ENCODE measurements at regions not wholly inside any gene's neighbourhood (a gene's known extent, or its start where the extent isn't known, plus 50 kb on each side); places are given as distances from the start of the nearest gene placed in this dataset.

DNA sequence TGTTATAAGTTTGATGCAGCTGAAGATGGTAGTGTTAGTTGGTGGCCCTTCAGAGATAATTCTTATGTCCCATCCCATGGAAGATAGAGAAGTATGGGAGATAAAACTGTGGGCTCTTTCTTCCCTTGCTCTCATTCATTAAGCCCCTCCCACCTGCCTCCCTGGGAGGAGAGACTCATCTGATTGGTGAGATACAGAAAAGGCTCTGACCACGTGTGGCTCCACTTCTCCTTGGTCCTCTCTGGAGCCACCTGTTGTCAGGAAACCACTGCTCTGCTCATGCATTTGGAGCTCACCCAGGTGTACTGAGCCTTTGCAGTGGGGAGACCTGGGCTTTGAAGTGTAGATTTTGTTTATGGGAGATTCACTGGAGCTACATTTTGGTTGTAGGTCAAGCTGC is 293.2 kb upstream of the RASGRP1 start:
- no peak for DNase-seq (ENCODE audit: low read depth in 2 of 2)

- no peak for DNase-seq (ENCODE audit: low read depth in 2 of 2)
Observed at GRCh38 chr15:38859574-38859973, 295.0 kb upstream of the RASGRP1 start.

DNA sequence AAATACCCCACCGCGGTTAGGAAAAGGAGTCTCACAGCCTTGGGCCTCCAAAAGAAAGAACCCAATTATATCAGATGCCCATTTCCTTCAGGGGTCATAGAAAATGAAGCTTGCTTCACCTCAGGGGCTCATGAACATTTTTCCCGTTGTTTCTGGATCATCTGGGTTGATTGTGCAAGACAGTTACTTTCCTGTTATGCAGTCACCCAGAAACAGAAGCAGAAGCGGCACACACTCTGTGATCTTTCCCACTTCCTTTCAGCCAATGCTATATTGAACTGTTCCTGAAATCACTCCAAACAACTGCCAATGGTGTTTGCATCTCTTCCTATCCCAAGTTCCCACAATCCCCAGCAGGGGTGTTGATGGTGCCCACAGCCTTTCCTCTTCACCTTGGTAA is 295.6 kb upstream of the RASGRP1 start:
- DNase-seq (ENCODE audit: low read depth in 2 of 2), result no peak

DNA sequence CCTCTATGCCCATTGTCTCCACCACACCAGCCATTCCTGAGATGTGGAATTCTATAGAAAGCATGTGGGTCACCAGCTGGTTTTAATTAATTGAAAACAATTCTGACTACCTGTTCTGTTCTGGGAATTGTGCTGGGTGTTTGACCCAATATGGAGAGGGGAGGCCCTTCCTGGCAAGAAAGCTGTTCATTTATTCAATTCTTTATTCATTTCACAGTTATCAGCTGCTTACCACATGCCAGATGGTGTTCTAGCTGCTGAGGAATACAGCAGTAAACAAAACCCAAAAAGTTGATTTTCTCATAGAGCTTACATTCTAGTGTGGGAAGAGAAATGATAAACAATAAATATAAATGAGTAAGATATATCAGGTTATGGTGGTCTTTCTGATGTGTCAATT is 296.1 kb upstream of the RASGRP1 start:
- DNase-seq (ENCODE audit: low read depth in 2 of 2), result no peak

GRCh38 chr15:38861108-38861507 is 296.5 kb upstream of the RASGRP1 start:
- DNase-seq (ENCODE audit: low read depth in 2 of 2), result no peak

GRCh38 chr15:38862099-38862498 is 297.5 kb upstream of the RASGRP1 start:
- no peak for DNase-seq (ENCODE audit: low read depth in 2 of 2)

- no peak for DNase-seq (ENCODE audit: low read depth in 2 of 2)
Observed at GRCh38 chr15:38863381-38863780, 298.8 kb upstream of the RASGRP1 start.

DNA sequence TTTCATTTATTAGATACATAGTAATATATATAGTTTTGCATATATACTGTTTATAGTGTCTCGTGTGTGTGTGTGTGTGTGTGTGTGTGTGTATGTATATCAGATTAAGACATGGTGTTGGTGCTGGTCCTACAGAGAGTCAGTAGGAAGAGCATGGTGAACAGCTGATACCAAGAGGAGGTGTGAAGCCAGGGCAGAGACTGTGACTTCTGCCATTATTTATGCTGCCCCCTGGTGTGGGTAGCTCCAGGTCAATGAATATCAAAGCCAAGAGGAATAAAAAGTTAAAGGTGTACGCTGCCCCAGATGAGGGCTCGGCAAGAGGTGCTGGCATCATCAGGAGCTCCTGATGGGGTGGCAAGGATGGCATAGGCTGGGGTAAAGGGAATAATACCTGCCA is 299.5 kb upstream of the RASGRP1 start:
- no peak for DNase-seq (ENCODE audit: low read depth in 2 of 2)

DNA sequence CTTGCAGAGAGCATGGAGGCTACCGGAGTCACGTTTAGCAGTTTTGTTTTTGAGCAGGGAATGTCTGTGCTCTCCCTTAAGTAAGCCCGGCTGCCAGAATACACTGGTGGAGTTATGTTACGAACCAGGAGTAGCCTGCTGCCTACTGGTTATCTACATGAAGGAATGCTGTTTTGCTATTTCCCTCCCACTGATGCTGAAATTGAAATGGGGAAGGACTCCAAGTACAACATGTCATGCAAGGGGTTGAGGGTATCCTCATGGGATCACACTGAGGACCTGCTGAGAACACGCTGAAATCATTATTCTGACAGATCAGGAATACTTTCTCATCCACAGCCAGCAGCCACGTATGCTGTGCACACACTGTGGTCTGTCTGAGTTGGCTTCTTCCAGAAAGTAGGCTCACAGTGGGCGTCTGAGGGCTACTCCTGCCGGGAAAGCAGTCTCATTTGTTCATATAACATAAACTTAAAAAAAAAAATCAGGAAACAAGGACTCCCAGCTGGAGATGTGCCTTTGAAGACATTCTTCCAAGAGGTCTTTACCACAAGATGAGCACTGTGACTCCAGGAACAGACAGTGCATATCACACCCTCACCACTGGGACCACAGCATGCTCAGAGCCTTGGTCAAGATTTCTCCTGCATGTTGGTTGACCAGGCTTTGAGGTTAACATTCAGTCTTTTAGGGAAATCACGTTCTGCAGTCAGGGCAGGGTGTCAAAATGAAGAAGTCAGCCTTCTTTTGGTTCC is 300.4 kb upstream of the RASGRP1 start:
- no peak for DNase-seq (ENCODE audit: low read depth in 2 of 2)

DNA sequence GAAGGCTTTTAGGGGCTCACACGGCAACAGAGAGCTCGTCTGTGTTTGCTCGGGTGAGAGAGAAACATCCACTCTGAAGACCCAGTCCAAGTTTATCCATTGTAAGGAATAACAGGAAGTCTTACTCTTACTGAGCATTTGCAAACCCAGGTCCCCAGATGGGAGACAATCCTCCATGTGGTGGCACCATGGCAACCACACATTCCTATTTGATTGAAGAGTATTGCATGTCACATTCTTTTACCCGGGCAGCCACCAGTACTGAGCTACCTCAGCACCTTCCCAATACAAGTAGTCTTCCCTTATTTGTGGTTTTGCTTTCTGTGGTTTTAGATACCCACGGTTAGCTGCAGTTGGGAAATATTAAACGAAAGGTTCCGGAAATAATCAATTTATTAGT is 302.9 kb upstream of the RASGRP1 start:
- DNase-seq (ENCODE audit: low read depth in 2 of 2), result no peak

GRCh38 chr15:38868326-38869114 is 303.9 kb upstream of the RASGRP1 start:
- DNase-seq (ENCODE audit: low read depth in 2 of 2), result no peak

DNA sequence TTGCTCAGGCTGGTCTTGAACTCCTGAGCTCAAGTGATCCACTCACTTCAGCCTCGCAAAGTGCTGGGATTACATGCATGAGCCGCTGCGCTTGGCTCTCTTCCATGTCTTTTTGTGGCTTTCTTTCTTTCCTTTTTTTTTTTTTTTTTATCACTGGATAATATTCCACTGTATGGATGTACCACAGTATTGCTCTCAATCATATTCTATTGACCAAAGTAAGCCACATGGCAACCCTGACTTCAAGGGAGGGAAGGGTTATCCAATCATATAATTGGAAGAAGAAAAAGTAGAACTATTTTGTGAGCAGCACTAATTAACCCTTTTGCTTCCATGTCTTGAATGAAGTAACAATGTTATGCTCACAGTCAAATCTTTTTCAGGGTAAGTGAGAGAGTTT is 307.0 kb upstream of the RASGRP1 start:
- DNase-seq (ENCODE audit: low read depth in 2 of 2), result no peak

GRCh38 chr15:38872732-38873131 is 308.1 kb upstream of the RASGRP1 start:
- DNase-seq (ENCODE audit: low read depth in 2 of 2), result no peak

DNA sequence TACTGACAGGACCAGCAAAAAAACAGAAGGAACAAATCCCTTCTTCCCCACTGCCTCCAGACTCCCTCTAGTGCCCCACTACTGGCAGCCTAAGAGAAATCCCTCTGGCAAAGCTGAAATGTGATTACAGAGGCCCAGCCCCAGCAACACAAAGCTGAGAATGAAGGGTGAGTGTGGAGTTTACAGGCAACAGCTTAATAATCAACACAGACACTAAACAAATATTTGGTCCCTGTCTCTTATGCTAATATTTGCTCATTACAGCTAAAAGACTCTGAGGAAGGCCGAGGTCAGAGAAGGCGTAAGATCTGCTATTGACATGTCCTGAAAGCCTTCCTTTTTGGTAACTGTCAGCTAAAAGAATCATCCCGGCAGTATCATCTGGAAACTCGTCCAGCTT is 308.5 kb upstream of the RASGRP1 start:
- no peak for DNase-seq (ENCODE audit: low read depth in 2 of 2)

DNA sequence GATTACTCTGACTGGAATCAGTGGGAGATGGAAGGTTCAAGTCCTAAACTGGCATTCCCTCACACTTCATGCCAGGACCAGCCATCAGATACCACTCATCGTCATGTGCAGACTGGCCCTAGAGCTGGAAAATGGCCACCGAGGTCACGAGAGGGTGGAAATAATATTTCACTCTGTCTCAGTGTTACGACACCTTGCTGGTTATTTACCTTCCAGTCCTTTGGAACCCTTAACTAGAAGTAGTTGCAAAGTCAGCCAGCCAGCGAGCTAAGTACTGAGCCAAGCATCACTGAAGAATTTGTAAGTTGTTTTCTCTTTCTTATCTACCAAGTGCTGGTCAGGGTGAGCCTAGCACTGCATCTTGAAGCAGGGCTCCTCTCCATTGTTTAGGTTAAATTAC is 309.9 kb upstream of the RASGRP1 start:
- no peak for DNase-seq (ENCODE audit: low read depth in 2 of 2)

GRCh38 chr15:38876211-38876610 is 311.6 kb upstream of the RASGRP1 start:
- no peak for DNase-seq (ENCODE audit: low read depth in 2 of 2)

DNA sequence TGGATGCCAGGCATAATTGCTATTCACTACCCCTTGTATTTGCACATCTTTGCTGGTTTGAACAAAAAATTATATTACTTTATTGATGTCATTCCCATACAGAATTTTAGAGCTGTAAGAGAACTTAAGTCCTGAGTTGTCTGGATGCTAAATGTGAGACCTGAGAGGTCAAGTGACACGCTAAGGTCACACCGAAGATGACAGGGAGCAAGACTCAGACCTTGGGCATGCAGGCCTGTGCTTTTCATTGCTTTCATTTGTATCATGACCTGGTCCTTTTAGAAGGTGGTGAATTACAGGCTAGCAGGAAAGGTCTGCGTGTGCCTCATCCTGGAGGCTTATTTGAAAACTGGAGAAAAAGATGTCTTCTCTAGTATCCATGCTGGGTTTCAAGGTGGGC is 312.0 kb upstream of the RASGRP1 start:
- no peak for DNase-seq (ENCODE audit: low read depth in 2 of 2)

DNA sequence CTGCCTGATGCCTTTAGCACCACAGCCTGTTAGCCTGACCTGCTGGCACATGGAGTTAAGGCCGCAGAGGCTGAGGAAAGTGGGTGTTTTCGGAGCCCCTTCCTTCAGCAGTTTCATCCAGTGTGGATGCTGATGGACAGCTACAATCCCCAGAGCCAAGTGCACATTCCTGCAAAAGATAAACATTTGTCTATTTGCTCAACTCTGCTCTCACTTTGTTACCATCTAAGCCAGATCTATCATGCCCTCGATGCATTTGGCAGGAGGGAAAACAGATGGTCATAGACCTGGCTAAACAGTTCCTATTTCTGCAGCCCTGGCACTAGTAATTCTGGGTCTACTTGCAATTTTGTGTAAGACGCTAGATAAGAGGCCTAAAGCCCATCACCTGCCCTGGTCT is 312.9 kb upstream of the RASGRP1 start:
- DNase-seq (ENCODE audit: low read depth in 2 of 2), result no peak

- DNase-seq (ENCODE audit: low read depth in 2 of 2), result no peak
Observed at GRCh38 chr15:38878026-38878425, 313.4 kb upstream of the RASGRP1 start.

DNA sequence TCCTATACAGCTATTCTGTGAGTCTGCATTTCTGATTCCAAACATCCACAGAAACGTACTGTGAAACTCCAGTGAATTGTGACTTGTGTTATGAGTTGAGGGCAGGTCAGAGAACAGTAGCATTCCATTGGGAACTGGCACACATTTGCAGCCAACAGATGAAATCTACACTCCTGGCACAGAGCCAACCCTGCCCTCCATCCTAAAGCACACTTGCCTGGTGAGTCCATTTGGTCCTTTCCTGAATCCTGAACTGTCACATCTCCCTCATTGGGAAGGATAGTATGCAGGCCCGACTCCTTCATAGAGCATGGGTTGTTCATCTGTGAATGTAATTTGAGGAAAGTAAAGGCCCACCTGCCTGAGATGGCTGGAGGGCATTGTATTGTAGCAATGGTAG is 314.3 kb upstream of the RASGRP1 start:
- DNase-seq (ENCODE audit: low read depth in 2 of 2), result no peak

DNA sequence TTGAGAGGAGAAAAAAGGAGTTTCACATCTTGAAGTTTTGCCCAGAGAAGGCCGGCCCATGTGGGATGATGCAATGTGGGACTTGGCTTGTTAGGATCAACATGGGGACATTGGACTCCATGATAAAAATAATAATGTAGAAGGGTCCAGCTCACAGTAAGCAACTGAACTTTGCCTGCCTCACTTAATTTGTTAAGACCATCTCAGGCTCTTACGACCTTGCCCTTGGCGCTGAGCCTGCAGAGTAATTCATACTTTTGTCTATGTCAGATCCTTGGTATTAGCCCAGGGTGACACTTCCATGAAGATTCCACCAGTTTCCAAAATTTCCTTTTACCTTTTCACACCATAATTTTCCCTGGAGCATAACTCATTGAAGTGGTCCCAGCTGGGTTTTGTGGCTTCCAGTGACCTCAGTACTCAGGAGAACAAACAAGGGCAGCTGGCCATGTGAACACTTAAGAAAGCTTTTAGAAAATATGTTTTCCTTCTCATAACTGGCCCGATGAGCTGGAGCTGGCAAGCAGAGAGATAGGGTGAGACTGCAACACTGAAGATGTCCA is 315.4 kb upstream of the RASGRP1 start:
- DNase-seq (ENCODE audit: low read depth in 2 of 2), result no peak

GRCh38 chr15:38882221-38882620 is 317.6 kb upstream of the RASGRP1 start:
- no peak for DNase-seq (ENCODE audit: low read depth in 2 of 2)

GRCh38 chr15:38883987-38884386 is 319.4 kb upstream of the RASGRP1 start:
- DNase-seq (ENCODE audit: low read depth in 2 of 2), result no peak

Data from stimulated activated CD8-positive, alpha-beta memory T cell treated with anti-CD3 and anti-CD28 coated beads, Interleukin-7, amount 100 ng/mL, for 4 hours (primary cell).